Vagina (tissue), 2 donors: ENCODE measurements at regions not wholly inside any gene's neighbourhood (a gene's known extent, or its start where the extent isn't known, plus 50 kb on each side); places are given as distances from the start of the nearest gene placed in this dataset.

Source experiments
- CTCF ChIP-seq, 3 experiments: fragments of 450-650 bp in 2 of 3; fragments of 200-600 bp in 1 of 3; sonication (generic) in 1 of 3; IDR thresholded peaks; one replicate each; pipeline ENCODE4 v1.5.1; 2017 to 2019; ENCODE audit warnings: antibody characterized with exemption in 3 of 3, mild to moderate bottlenecking in 2 of 3, moderate library complexity in 2 of 3
- POLR2A ChIP-seq, 2 donors: fragments of 450-650 bp; IDR thresholded peaks; one replicate each; pipeline ENCODE4 v1.6.1; 2017; ENCODE audit warnings: antibody characterized with exemption in 2 of 2, mild to moderate bottlenecking in 2 of 2, moderate library complexity in 2 of 2
- POLR2AphosphoS5 ChIP-seq, 2 donors: sonication (generic); formaldehyde crosslinking; IDR thresholded peaks; one replicate each; pipeline ENCODE4 v1.9.0; 2017; ENCODE audit warnings: antibody characterized with exemption in 2 of 2, mild to moderate bottlenecking in 2 of 2, low read depth in 1 of 2; ENCODE audit not compliant: insufficient read depth in 1 of 2

GRCh38 chr14:38419579-38419978 is 163.7 kb upstream of the CLEC14A start:
- no peak for TF ChIP-seq POLR2A (IDR thresholded peaks at IDR 0.05)
- TF ChIP-seq CTCF (IDR thresholded peaks at IDR 0.05): no peak
- no peak for TF ChIP-seq POLR2AphosphoS5 (IDR thresholded peaks at IDR 0.05; ENCODE audit: insufficient read depth in 1 of 2, low read depth in 1 of 2)
